NCI-H748 (cell line): ENCODE measurements at regions not wholly inside any gene's neighbourhood (a gene's known extent, or its start where the extent isn't known, plus 50 kb on each side); places are given as distances from the start of the nearest gene placed in this dataset.
"Not testable (repeated sequence)": the region's sequence is repeated elsewhere in the genome, so short reads cannot be mapped to it uniquely, and the experiment has no call there.

Experiments used
- DNase-seq: peaks from one replicate; lab custom pipeline; 2025; ENCODE audit not compliant: unreplicated experiment; lab: John Stamatoyannopoulos, UW

- DNase-seq: no peak
Observed at GRCh38 chr2:16101196-16101595, 160.8 kb downstream of the MYCN start.

DNA sequence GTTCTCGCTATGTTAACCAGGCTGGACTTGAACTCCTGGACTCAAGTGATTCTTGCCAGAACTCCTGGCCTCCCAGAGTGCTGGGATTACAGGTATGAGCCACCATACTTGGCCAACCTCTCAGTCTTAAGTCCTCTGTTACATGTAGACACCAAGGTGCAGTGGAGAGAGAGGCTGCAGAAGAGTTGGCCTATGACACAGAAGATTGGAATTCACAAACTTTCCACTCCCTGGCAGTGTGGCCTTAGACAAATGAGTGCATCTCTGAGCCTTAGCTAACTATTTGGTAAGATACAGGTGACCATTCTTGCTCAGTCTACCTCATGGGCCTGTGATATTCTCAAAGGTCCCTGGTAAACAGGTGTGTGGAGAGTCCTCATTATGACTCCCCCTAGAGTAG, 159.7 kb downstream of the MYCN start:
- no peak for DNase-seq

GRCh38 chr2:16099326-16099725, 159.0 kb downstream of the MYCN start:
- no peak for DNase-seq

DNA sequence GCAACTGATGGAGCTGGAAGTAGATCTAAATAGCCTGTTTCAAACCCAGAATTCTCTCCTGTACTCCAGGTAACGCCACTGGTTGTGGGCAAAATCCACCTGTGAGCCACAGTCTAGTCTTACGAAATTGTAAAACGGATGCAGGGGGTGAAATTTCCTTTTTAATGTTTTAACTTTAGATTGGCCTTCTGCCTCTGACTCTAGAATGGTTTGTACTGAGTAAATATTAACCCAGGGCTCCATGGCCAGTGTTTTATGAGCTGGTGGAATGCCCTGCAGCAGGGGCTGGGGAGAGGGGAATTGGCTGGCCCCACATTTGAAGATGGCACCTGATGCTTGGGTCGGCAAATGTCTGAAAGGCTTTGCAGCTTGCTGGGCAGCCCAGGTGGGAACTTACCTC, 156.6 kb downstream of the MYCN start:
- DNase-seq: no peak

DNA sequence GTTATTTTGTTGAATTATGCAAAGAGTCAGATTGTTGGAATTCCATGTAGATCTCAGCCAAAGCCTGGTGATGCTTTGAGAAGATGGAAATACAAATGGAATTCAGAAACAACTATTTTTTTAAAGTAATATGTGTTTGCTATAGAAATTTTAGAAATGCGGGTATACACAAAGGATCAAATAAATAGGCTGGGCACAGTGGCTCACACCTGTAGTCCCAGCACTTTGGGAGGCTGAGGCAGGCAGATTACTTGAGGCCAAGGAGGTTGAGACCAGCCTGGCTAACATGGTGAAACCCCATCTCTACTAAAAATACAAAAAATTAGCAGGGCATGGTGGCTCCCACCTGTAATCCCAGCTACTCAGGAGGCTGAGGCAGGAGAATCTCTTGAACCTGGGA, 155.1 kb downstream of the MYCN start:
- not testable (repeated sequence) for DNase-seq

DNA sequence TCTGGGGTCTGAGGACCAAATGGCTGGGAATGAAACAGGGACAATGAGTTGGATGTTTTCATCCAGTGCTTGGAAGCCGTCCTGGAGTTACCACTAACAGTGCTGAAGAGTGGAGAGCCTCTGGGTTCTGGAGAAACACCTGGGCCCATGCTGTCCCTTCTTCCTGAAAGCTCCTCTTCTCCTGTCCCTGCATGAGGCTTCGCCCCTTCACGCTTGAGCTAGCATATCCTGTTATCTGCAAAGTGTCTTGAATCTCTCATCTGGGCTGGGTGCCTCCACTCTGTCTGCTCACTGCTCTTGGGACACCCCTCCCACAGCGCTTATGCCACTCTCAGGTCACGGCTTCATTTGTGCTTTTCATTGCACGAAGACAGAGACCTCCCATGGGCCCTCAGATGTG, 154.5 kb downstream of the MYCN start:
- DNase-seq: no peak

- DNase-seq: no peak
Observed at GRCh38 chr2:16093639-16094529, 153.5 kb downstream of the MYCN start.

- DNase-seq: no peak
Observed at GRCh38 chr2:16092861-16093638, 152.7 kb downstream of the MYCN start.

DNA sequence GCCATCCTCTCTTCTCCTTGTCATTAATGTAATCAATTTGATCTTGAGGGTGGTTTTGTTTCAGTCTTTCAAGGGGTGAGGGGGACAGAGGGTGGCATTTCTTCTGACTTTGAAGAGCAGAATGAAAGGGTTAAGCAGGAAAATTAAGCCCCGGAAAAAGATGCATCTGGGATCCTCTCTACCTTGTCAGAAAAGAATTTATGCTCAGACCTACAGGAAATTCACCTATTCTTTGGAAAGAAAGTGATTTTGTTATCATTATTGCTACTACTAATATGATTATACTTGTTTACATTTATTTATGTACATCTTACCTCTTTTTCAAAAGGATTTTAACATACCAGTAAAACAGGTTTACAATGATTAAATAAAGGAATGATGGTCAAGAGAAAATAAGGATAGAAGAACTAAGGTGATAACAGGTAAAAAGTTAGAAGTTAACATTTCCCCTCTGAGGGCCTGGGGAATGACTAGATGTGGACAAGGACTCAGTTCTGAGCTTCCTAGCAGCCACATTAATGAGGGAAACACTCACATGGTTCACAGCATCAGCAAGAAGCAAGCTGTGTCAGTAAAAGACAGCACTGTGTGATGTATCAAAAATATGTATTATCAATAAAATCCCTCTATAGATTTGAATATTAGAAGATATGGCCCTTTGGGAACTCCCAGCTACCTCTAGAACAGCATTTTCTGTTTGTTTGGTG, 151.4 kb downstream of the MYCN start:
- no peak for DNase-seq

- peak; percentile 17 for DNase-seq
Observed at GRCh38 chr2:16090650-16091575, 150.6 kb downstream of the MYCN start.

- DNase-seq: not testable (repeated sequence)
Observed at GRCh38 chr2:16089491-16089890, 149.1 kb downstream of the MYCN start.

DNA sequence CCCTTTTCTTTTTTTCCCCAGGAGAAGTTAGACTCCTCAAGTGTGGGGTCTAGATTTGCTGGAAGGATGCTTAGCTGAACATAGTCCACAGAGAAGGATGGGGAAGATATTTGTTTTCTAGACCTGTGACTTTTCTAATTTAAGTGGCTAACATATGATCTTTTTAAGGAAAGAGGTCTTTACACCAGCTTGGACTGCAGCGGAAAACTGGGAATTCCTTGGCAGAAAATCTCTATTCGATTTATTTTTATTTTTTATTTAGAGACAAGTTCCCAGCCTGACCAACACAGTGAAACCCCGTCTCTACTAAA, 148.4 kb downstream of the MYCN start:
- no peak for DNase-seq

- DNase-seq: no peak
Observed at GRCh38 chr2:16088035-16088801, 147.9 kb downstream of the MYCN start.

DNA sequence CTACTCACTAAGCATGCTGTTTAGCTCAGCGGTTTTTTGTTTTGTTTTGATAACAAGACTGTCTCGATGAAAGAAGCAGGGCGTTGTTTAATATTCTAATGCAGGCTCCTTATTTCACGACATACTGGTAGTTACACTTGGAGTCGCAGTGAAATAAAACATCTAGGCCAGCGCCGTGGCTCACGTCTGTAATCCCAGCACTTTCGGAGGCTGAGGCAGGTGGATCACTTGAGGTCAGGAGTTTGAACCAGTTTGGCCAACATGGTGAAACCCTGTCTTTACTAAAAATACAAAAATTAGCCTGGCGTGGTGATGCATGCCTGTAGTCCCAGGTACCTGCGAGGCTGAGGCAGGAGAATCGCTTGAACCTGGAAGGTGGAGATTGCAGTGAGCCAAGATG, 145.8 kb downstream of the MYCN start:
- DNase-seq: not testable (repeated sequence)

- no peak for DNase-seq
Observed at GRCh38 chr2:16085073-16085472, 144.7 kb downstream of the MYCN start.

GRCh38 chr2:16084274-16084673, 143.9 kb downstream of the MYCN start:
- DNase-seq: no peak

GRCh38 chr2:16082276-16082675, 141.9 kb downstream of the MYCN start:
- DNase-seq: no peak

DNA sequence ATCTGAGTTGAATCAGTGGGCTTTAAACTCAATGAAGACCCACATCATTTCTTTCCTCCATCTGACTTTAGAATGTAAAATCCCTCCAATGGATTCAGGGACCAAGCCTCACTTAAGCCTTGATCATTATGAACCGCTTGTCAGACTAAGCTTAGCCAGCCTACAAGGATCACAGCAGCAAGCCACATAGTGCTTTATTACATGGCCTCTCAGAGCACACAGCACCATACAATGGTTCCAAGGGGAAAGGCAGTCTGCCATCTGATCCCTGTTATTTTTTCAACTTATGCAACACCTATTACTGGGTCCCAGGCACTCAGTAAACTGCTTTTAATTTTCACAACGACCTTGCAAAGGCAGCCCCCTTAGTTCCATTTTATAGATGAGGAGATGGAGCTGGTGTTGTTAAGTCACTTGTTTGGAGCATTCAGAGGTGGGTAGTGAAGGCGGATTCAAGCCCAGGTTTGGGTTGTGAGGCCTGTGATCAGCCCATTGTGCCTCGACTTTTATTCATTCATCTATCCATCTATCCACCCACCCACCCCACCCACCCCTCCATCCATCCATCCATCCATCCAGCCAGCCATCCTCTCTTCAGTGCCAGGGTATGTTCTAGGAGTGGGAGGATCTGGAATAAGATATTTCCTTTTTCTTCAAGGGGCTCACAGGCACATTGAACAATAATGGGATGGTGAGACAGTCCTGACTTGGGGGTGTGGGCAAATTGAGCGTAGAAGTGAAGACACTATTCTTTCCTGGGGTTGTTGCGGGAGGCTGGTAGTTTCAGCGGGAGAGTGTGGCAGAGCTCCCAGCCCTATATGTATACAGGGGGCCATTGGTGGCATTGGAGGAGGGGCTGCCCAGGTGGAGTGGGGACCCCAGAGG, 141.2 kb downstream of the MYCN start:
- DNase-seq: no peak

- no peak for DNase-seq
Observed at GRCh38 chr2:16080516-16080915, 140.2 kb downstream of the MYCN start.
